Adrenal gland (tissue), 9 donors: ENCODE measurements at regions not wholly inside any gene's neighbourhood (a gene's known extent, or its start where the extent isn't known, plus 50 kb on each side); places are given as distances from the start of the nearest gene placed in this dataset.
A peak's percentile ranks its signal among the peaks of the same experiment; 100 is the strongest.

Source experiments
- DNase-seq, 7 donors: peaks; one replicate each; pipeline ENCODE4 v3.0.0-alpha.2; 2019 to 2020
- H3K27ac ChIP-seq, 5 donors: fragments of 200-600 bp; sonication (generic) in 4 of 5; 1 replicate in 3 of 5; 2 replicates in 2 of 5; pipeline versions ENCODE4 v1.5.1 to v1.8.0; 2016 to 2020; ENCODE audit warnings: mild to moderate bottlenecking in 1 of 5
- H3K27me3 ChIP-seq: fragments of 200-600 bp; 2 replicates; pipeline ENCODE4 v1.8.0; 2021
- H3K36me3 ChIP-seq, 2 donors: fragments of 200-600 bp; replicated peaks in 1 of 2; 1 replicate in 1 of 2; 2 replicates in 1 of 2; pipeline versions ENCODE4 v1.5.1 to v1.8.0; 2018 to 2022
- H3K4me1 ChIP-seq, 2 donors: fragments of 200-600 bp; replicated peaks in 1 of 2; 1 replicate in 1 of 2; 2 replicates in 1 of 2; pipeline versions ENCODE4 v1.5.1 to v1.8.0; 2018 to 2021
- H3K4me3 ChIP-seq, 4 donors: fragments of 200-600 bp; sonication (generic) in 3 of 4; one replicate each; pipeline ENCODE4 v1.5.1; 2016 to 2018
- H3K9me3 ChIP-seq, 3 donors: fragments of 200-600 bp; sonication (generic) in 1 of 3; replicated peaks in 1 of 3; 1 replicate in 2 of 3; 2 replicates in 1 of 3; pipeline versions ENCODE4 v1.5.1 to v1.8.0; 2016 to 2021
- POLR2A ChIP-seq, 2 donors: fragments of 450-650 bp; IDR thresholded peaks; one replicate each; pipeline ENCODE4 v1.6.1; 2017; ENCODE audit warnings: antibody characterized with exemption in 2 of 2, mild to moderate bottlenecking in 2 of 2, moderate library complexity in 1 of 2
- WGBS, 4 donors: extraction: QIAGEN DNeasy Blood & Tissue Kit in 2 of 4; methylation state at CpG; one replicate each; pipeline versions ENCODE4 v1.1.5 to v1.1.7; 2013 to 2017; 5-methylcytosine and 5-hydroxymethylcytosine counted together
- intact Hi-C, 2 donors: fragments of 100-400 bp; cut with DNase I; formaldehyde crosslinking; loops; one replicate each; pipeline versions ENCODE4 v1.14.1 to v1.15.0; 2022 to 2023
- TF ChIP-seq, protein P1 (sequence below), 6 experiments: fragments of 450-650 bp in 4 of 6; fragments of 200-600 bp in 2 of 6; sonication (generic) in 1 of 6; IDR thresholded peaks; 1 replicate in 5 of 6; 2 replicates in 1 of 6; pipeline versions ENCODE4 v1.5.1 to v1.8.0; 2016 to 2021; ENCODE audit warnings: antibody characterized with exemption in 6 of 6, mild to moderate bottlenecking in 2 of 6, moderate library complexity in 1 of 6
- donor health status: healthy with polysubstance abuse.
- donor health status: Bipolar disorder and iron deficiency.
- donor health status: DM: yes; HTN: yes; CAD: no.
- donor health status: DM: no; HTN: no; CAD: no.
- donor health status: DM: no; HTN: no; CAD: no.

DNA sequence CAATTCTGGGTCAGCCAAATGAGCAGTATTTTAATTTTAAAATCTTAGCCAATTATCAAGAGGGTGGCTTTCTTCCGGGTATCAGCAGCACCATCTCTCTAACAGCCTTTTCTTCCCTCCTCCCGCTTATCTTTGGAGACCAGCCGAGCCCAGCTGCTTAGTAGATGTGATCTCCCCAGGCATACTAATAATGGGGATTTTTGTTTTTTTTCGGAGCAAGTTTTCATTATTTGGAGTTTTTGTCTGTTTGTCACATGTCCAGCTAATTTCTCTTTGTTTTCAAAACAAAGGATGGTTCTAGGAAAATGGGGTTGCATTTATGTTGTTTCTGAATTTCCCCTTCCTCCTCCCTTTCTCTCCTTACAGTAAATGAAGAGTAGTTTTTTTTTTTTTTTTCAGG, 170.5 kb upstream of the MPHOSPH6 start:
- TF ChIP-seq POLR2A (IDR thresholded peaks at IDR 0.05), result no peak
- intact Hi-C loops, result no loop called here
- Histone ChIP-seq H3K27ac (no peak overlapping the region), H3K27me3 (no peaks in the 10 kb centered on the region), H3K9me3 (no peaks in the 10 kb centered on the region), H3K4me3 (no peak overlapping the region), H3K36me3 (no peaks in the 10 kb centered on the region), H3K4me1 (no peaks in the 10 kb centered on the region)
- no peak for DNase-seq
- 60 to 75% (median 65%) methylated on average over 4 of the region's 4 CpGs for WGBS, 4 donors

DNA sequence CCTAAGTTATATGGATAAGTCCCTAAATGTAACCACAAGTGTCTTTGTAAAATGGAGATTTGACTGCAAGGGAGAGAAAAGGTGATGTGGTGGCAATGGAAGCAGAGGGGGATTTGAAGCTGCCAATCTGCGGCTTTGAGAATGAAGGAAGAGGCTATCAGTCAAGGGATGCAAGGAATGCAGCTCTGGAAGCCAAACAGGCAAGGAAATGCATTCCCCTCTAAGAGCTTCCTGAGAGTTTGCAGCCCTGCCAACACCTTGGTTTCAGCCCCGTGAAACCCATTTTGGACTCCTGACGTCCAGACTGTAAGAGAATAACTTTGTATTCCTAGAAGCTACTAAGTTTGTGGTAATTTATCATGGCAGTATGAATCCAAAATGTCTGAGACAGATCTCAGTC, 167.3 kb upstream of the MPHOSPH6 start:
- Histone ChIP-seq H3K4me3 (no peak overlapping the region), H3K9me3 (no peaks in the 10 kb centered on the region), H3K36me3 (no peaks in the 10 kb centered on the region), H3K27me3 (no peaks in the 10 kb centered on the region), H3K27ac (peak overlapping the region in 1 of 5 donors; percentile 18), H3K4me1 (no peaks in the 10 kb centered on the region)
- TF ChIP-seq, protein P1, sequence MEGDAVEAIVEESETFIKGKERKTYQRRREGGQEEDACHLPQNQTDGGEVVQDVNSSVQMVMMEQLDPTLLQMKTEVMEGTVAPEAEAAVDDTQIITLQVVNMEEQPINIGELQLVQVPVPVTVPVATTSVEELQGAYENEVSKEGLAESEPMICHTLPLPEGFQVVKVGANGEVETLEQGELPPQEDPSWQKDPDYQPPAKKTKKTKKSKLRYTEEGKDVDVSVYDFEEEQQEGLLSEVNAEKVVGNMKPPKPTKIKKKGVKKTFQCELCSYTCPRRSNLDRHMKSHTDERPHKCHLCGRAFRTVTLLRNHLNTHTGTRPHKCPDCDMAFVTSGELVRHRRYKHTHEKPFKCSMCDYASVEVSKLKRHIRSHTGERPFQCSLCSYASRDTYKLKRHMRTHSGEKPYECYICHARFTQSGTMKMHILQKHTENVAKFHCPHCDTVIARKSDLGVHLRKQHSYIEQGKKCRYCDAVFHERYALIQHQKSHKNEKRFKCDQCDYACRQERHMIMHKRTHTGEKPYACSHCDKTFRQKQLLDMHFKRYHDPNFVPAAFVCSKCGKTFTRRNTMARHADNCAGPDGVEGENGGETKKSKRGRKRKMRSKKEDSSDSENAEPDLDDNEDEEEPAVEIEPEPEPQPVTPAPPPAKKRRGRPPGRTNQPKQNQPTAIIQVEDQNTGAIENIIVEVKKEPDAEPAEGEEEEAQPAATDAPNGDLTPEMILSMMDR (IDR thresholded peaks at IDR 0.05), result no peak
- TF ChIP-seq POLR2A (IDR thresholded peaks at IDR 0.05), result no peak
- 51 to 58% (median 52%) methylated on average over 3 of the region's 3 CpGs for WGBS, 4 donors
- no peak for DNase-seq
- intact Hi-C loops, result no loop called here

DNA sequence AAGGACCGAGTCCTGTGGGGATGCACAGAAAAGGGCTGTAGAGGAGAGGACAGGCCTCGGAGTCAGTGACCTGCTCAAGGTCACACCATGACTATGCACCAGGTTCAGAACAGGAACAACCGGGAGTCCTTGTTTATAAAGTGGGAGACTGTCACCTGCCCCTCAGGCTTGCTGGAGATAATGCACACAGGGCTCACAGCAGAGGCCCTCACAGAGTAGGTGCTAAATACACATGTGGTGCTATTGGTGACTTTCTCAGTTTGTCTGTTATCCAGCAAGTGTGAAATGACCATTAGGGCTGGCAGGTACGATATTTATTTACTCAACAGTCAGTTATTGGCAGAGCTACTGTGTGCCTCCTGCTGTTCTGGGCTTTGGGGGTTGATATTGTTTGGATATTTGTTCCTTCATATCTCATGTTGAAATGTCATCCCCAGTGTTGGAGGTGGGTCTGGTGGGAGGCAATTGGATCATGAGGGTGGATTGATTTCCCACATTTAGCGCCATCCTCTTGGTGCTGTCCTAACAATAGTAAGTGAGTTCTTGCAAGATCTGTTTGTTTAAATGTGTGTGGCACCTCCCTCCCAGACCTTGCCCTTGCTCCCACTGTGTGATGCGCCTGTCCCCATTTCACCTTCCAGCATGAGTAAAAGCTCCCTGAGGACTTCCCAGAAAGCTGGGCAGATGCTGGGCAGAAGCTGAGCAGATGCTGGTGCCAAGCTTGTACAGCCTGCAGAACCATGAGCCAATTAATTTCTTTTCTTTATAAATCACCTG, 162.1 kb upstream of the MPHOSPH6 start:
- Histone ChIP-seq H3K27ac (no peak overlapping the region), H3K27me3 (no peaks in the 10 kb centered on the region), H3K4me1 (no peaks in the 10 kb centered on the region), H3K36me3 (no peaks in the 10 kb centered on the region), H3K9me3 (no peaks in the 10 kb centered on the region), H3K4me3 (no peak overlapping the region)
- TF ChIP-seq, protein P1 (IDR thresholded peaks at IDR 0.05), result no peak
- TF ChIP-seq POLR2A (IDR thresholded peaks at IDR 0.05), result no peak
- no peak for DNase-seq
- 70 to 80% (median 77%) methylated on average over 5 to 6 of the region's 6 CpGs for WGBS, 4 donors
- intact Hi-C loops, result no loop called here

DNA sequence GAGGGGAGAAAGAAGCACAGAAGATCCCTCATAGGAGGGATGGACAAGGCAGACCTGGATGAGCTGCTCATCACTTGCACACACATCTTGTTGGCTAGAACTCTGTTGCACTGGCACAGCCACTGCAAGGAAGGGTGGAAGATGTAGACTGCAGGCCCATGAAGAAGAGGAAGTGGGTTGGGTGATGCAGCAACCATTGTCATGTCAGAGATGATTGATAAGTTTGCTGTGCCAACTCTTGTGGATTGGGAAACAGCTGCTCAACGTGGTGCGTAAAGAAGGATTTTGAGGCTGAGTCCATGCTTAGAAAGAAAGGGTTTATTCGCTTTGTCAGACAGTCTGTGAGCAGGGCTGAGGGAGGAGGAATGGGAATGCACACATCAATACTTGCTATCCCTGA, 161.4 kb upstream of the MPHOSPH6 start:
- 63 to 89% (median 77%) methylated on average over 3 of the region's 3 CpGs for WGBS, 4 donors
- TF ChIP-seq POLR2A (IDR thresholded peaks at IDR 0.05), result no peak
- TF ChIP-seq, protein P1 (IDR thresholded peaks at IDR 0.05), result no peak

More for the DNA sequence above, 161.4 kb upstream of the MPHOSPH6 start:
- no peaks in the 10 kb centered on the region for H3K4me1 ChIP-seq
- H3K27me3 ChIP-seq, result no peaks in the 10 kb centered on the region
- H3K4me3 ChIP-seq, result no peak overlapping the region
- H3K9me3 ChIP-seq, result no peaks in the 10 kb centered on the region
- intact Hi-C loops, result no loop called here
- H3K27ac ChIP-seq, result no peak overlapping the region
- no peaks in the 10 kb centered on the region for H3K36me3 ChIP-seq
- no peak for DNase-seq
